Activated naive CD4-positive, alpha-beta T cell treated with anti-CD3 and anti-CD28 coated beads, Interleukin-2, amount 50 U/mL, for 72 hours (primary cell): ENCODE measurements at regions not wholly inside any gene's neighbourhood (a gene's known extent, or its start where the extent isn't known, plus 50 kb on each side); places are given as distances from the start of the nearest gene placed in this dataset.
"Not testable (repeated sequence)": the region's sequence is repeated elsewhere in the genome, so short reads cannot be mapped to it uniquely, and the experiment has no call there.

ENCODE experiments used
- ATAC-seq, 2 donors: fragments of 150-1000 bp; cut with Tn5 transposase; 2 replicates each; pipeline ENCODE4 v1.10.0; 2021; ENCODE audit warnings: mild to moderate bottlenecking in 2 of 2, moderate library complexity in 2 of 2
- DNase-seq, 2 donors: peaks; one replicate each; pipeline ENCODE4 v3.0.0; 2021 to 2022; ENCODE audit warnings: low spot score in 2 of 2
- H3K27ac Mint-ChIP-seq, 2 donors: one replicate each; pipeline ENCODE4 v1.8.0; 2022; ENCODE audit warnings: mild to moderate bottlenecking in 2 of 2, mixed read lengths in 2 of 2
- H3K36me3 Mint-ChIP-seq, 2 donors: one replicate each; pipeline ENCODE4 v1.8.0; 2022; ENCODE audit warnings: mixed read lengths in 2 of 2
- H3K9me3 Mint-ChIP-seq, 2 donors: one replicate each; pipeline ENCODE4 v1.8.0; 2022; ENCODE audit warnings: mixed read lengths in 2 of 2

DNA sequence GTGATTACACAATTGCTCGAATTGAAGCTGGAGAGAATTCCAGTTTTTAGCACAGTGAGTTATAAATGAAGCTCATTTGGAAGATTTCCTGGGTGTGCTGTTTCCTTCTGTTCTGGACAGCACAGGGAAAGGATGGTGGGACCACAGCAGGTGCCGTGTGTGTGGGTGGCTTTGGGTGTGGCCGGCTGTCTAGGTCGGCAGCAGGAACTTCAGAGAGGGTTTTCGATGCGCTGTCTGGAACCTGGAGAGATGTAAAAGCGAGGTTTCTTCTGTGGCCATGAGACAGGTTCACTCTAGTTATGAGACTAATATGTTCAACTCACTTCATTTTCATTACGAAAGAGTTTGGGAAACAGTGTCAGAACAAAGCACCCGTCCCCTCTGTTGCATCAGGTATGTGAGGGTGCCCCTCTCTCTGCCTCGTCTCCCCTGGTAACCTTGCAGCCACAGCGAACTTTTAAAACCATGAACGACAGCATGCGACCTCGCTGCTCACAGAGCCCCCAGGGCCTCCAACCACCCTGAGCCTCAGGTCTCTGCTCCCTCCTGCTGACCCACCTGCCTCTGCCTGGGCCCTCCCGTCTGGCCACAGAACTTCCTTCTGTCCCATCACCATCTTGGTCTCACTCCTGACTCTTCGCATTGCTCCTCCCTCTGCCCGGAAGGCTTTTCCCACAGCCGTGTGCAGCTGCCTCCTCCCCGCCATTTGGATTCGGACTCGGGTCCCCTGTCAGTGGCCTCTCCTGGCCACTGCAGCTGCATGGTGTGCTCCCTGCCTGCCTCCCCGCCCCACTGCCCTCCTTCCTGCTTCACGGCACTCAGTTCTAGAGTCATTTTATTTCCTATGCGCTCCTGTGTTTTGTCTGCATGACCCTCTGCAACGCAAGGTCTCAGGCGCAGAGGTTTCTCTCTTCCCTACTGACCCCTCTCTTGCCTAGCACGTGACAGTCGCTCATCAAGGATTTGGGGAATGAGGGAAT, 151.2 kb downstream of the NDUFA10 start:
- Mint-ChIP-seq H3K9me3 (no peaks in the 10 kb centered on the region), H3K36me3 (no peaks in the 10 kb centered on the region), H3K27ac (no peak overlapping the region)
- no peak for DNase-seq
- no peak for ATAC-seq

DNA sequence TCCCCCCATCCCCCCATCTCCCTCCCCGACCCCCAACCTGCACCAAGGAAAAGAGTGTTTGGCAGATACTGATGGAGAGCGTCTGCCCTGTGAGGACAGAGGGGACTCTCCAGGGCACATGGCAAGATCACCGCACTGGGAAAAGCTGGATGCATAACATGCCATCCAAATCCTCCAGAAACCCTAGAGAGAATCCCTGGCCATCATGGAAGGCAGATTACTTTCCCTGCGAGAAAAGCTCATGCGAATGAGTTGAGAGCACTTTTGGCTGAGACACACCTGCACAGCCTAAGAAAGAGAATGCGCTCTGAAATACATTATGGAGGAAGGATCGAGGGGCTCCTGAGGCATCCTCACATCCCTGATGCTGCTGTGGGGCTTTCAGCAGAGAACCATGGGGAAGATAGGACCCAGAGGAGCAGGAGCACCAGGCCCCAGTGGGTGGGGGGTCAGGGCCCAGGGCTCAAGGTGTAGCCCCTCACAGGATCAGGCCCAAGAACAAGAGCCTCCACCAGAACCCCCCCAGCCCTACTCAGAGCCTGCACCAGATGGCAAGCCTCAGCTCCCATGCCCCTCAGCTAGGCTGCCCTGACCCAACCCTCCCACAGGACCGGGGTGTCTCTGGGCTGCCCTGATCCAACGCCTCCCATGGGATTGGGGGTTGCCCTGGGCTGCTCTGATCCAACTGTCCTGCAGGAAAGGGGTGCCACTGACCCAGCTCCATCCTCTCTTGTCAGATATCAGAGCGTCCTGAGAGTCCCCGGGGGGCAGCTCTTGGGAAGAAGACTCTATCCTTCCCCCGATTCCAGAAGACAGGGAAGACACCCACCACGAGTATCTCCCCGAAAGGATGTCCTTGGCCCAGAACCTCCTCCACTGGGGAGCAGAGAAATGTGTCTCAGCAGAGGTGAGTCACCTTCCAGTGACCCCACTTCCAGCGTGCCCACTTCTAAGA, 153.4 kb downstream of the NDUFA10 start:
- no peak overlapping the region for H3K27ac Mint-ChIP-seq
- no peak for DNase-seq
- no peaks in the 10 kb centered on the region for H3K36me3 Mint-ChIP-seq
- no peaks in the 10 kb centered on the region for H3K9me3 Mint-ChIP-seq
- ATAC-seq: no peak

DNA sequence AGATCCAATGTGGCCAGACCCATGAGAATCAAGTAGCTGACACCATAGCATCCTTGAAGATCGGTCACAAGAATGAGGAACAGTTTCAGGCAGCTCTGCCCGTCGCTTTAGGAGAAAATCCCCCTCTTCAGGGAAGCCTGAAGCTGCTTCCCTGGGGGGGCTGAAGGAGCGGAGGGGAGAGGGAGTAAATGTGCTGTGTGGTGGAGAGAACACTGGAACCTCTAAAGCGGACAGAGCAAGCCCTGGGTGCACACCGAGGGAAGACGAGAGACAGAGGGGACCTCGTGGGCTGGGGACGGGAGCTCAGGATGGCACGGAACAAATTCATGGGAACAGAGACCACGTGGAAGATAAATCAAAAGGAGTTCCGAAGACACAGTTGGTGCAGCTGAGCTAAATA, 154.3 kb downstream of the NDUFA10 start:
- H3K36me3 Mint-ChIP-seq: no peaks in the 10 kb centered on the region
- H3K27ac Mint-ChIP-seq: no peak overlapping the region
- no peaks in the 10 kb centered on the region for H3K9me3 Mint-ChIP-seq
- no peak for ATAC-seq
- no peak for DNase-seq

DNA sequence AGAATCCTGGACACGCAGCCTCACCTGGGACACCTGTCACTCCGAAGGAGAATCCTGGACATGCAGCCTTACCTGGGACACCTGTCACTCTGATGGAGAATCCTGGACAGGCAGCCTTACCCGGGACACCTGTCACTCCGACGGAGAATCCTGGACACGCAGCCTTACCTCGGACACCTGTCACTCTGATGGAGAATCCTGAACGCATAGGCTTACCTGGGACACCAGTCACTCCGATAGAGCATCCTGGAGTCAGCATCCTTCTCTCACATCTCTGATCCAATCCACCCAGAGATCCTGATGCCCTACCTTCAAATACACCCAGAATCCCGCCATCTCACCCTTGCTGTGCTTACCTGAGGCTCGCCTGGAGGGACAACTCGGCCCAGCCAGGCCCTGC, 154.9 kb downstream of the NDUFA10 start:
- Mint-ChIP-seq H3K9me3 (no peaks in the 10 kb centered on the region), H3K36me3 (no peaks in the 10 kb centered on the region), H3K27ac (no peak overlapping the region)
- no peak for ATAC-seq
- no peak for DNase-seq

DNA sequence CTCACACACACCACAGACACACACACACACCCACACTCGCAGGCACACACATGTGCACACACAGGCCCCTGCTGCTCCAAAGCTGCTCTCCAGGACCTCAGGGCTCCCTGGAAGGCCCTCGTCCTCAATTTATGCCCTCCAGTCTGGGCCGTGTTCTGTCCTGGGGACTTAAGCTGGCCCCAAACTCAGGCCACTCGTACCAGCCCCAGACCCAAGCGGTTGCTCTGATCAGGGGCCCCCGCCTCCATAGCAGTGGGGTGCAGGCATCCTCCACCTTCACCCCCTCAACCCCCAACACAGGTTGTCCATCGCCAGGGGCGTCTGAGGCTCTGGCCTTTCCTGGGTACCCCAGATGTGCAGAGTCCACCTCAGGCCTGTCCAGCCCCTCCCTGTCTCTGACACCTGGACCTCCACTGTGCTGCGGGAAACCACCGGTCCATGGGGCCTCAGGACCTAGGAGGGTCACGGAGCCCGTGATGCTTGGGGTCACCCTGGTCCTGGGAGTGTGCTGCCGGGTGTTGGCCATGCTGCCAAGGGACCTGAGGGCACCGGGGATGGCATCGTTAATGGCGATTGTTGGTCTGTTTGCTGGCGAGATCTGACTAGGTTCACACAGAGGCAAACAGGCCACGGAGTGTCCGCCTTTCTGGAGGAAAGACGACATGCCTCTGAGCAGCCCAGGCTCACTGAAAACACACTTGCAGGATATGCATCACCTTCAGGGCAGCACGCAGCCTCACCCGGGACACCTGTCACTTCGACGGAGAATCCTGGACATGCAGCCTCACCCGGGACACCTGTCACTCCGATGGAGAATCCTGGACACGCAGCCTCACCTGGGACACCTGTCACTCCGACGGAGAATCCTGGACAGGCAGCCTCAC, 155.6 kb downstream of the NDUFA10 start:
- H3K9me3 Mint-ChIP-seq: no peaks in the 10 kb centered on the region
- ATAC-seq: no peak
- H3K27ac Mint-ChIP-seq: no peak overlapping the region

DNA sequence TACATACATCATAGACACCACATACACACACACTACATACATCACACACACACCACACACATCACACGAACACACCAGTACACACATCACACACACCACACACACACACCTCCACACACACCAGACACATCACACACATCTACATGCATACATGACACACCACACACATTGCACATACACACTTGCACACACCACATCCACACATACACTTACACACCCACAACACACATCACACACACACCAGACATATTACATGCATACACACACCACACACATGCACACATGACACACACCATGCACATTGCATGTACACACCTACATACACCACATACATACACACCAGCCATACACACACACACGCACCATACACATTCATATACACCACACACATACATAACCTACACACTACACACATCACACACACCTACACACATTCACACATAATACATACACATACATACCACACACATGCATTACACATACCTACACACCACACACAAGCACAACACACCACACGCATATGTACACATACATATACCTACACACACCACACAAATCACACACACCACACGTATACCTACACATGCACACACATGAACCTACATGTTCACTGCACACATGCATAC, 156.5 kb downstream of the NDUFA10 start:
- ATAC-seq: no peak
- Mint-ChIP-seq H3K27ac (no peak overlapping the region), H3K9me3 (no peaks in the 10 kb centered on the region), H3K36me3 (no peaks in the 10 kb centered on the region)
- DNase-seq: no peak

More for the DNA sequence above, 155.6 kb downstream of the NDUFA10 start:
- H3K36me3 Mint-ChIP-seq: no peaks in the 10 kb centered on the region
- DNase-seq: no peak

DNA sequence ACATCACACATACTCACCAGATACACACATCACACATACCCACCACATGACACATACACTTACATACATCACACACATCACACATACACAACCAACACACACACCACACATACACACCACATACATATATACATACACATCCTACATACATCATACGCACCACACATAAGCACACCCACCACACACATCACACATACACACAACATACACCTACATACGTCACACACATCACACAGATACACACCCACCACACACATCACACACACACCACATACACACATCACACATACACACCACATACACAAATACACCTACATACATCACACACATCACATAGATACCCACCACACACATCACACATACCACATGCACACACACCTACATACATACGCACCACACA, 158.4 kb downstream of the NDUFA10 start:
- H3K36me3 Mint-ChIP-seq: no peaks in the 10 kb centered on the region
- DNase-seq: no peak
- H3K27ac Mint-ChIP-seq: no peak overlapping the region
- ATAC-seq: no peak
- no peaks in the 10 kb centered on the region for H3K9me3 Mint-ChIP-seq

DNA sequence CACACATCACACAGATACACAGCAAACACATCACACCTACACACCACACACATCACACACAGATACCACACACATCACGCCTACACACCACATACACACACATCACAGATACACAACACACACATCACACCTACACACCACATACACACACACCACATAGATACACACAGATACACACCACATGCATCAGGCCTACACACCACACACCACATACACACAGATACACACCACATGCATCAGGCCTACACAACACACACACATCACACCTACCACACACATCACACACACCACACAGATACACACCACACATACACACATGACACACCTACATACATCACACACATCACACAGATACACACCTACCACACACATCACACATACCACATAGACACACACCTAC, 158.8 kb downstream of the NDUFA10 start:
- ATAC-seq (no peak), DNase-seq (no peak)
- no peaks in the 10 kb centered on the region for H3K36me3 Mint-ChIP-seq
- no peak overlapping the region for H3K27ac Mint-ChIP-seq
- no peaks in the 10 kb centered on the region for H3K9me3 Mint-ChIP-seq

DNA sequence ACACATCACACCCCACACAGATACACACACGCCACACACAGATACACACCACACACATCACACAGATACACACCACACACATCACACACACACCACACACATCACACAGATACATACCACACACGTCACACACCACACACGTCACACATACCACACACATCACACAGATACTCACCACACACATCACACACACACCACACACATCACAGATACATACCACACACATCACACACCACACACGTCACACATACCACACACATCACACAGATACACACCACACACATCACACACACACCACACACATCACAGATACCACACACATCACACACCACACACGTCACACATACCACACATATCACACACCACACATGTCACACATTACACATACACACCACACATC, 159.3 kb downstream of the NDUFA10 start:
- not testable (repeated sequence) for ATAC-seq, H3K27ac Mint-ChIP-seq, H3K36me3 Mint-ChIP-seq, DNase-seq, H3K9me3 Mint-ChIP-seq

DNA sequence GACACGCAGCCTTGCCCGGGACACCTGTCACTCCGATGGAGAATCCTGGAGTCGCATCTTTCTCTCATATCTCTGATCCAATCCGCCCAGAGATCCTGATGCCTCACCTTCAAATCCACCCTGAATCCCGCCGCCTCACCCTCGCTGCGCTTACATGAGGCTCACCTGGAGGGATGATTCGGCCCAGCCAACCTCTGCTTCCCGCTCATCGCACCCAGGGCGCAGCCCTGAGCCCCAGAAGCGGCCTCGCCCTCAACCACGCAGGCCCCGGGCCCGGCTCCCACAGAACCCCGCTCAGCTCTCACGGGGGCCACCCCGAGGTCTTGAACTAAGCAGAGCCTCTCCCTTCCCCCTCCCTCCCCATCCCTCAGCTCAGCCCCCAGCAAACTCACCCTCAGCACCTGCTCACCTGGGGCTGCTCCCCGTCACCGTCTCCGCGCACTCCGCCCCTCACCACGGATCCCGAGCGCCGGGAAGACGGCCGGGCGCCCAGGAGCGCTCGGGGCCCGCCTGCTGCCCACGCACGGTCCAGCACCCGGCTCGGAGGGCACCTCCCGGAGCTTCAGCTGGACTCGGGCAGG, 160.0 kb downstream of the NDUFA10 start:
- ATAC-seq (no peak), DNase-seq (no peak)
- Mint-ChIP-seq H3K36me3 (no peaks in the 10 kb centered on the region), H3K27ac (no peak overlapping the region), H3K9me3 (no peaks in the 10 kb centered on the region)

DNA sequence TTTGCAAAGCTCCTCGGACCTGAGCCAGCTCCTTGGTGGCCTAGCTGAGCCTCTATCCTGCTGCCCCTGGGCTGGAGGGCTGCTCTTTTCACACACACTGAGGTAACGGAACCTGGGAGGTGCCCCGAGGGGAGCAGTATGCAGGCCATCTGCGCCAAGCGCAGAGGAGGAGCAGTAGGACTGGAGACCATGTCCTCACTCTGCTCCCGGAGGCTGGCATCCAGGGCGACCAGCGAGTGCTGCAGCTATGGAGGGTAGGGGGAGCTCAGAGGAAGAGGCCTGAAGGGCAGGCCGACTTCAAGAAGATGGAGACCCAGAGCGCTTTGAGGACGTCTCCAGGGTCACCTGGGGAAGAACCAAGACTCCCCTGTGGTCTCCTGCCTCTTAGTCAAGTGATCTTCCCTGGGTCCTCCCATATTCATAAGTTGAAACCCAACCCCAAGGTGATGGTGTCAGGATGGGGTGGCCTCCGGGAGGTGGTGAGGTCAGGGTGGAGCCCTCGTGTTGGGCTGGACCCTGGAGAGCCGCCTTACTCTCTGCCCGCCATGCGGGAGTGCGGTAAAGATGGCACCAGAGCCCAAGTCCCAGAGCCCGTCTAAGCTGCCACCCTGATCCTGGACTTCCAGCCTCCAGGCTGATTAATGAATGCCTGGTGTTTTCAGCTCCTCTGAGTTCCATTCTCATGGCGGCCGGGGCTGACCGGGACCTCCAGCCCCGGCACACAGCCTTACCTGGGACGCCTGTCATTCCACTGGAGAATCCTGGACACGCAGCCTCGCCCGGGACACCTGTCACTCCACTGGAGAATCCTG, 160.7 kb downstream of the NDUFA10 start:
- no peak overlapping the region for H3K27ac Mint-ChIP-seq
- DNase-seq: no peak
- no peaks in the 10 kb centered on the region for H3K36me3 Mint-ChIP-seq

DNA sequence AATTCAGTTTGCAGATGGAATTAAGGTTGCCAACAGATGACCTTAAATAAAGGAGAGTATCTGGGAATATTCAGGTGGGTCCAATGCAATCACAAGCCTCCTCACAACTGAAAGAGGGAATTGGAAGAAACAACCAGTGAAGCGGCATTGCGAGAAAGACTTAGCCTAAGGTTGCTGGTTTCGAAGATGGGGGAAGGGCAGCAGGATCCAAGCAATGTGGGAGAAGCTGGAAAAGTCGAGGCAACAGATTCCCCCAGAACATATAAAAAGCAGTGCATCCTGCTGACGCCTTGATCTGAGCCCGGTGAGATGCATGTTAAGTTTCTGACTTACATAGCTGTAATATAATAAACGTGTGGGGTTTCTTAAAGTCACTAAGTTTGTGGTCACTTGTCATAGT, 162.5 kb downstream of the NDUFA10 start:
- Mint-ChIP-seq H3K9me3 (no peaks in the 10 kb centered on the region), H3K36me3 (no peaks in the 10 kb centered on the region), H3K27ac (no peak overlapping the region)
- no peak for DNase-seq
- no peak for ATAC-seq

More for the DNA sequence above, 160.7 kb downstream of the NDUFA10 start:
- no peaks in the 10 kb centered on the region for H3K9me3 Mint-ChIP-seq
- ATAC-seq: no peak

DNA sequence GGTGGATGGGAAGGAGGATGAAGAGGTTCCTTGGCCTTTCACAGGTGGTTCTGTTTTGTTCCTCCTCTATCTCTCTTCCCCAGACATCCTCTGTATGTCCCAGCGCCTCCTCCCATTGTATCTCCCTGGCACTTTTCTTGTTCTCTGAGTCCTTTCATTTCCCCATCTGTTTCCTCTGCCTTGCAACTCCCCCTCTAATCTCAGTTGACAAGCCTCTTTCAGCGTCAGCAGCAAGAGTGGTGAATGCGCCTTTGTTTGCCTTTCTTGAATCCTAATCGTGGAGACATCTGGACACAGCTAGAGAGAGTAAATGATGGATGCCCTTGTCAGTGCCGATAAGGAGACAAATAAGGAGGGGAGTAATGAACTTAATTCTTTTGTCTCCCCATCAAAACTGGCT, 167.0 kb downstream of the NDUFA10 start:
- Mint-ChIP-seq H3K36me3 (no peaks in the 10 kb centered on the region), H3K27ac (no peak overlapping the region), H3K9me3 (no peaks in the 10 kb centered on the region)
- ATAC-seq (no peak), DNase-seq (no peak)

DNA sequence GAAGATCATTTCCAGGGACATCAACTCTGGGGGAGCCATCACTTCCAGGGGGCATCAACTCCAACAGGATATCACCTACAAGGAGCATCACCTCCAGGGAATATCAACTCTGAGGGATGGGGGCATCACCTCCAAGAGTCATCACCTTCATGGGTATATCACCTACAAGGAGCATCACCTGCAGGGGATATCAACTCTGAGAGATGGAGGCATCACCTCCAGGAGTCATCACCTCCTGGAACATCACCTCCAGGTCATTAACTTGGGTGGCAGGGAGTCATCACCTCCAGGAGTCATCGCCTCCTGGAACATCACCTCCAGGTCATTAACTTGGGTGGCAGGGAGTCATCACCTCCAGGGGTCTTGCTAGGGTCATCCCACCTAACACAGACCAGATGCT, 167.6 kb downstream of the NDUFA10 start:
- H3K36me3 Mint-ChIP-seq: no peaks in the 10 kb centered on the region
- no peaks in the 10 kb centered on the region for H3K9me3 Mint-ChIP-seq
- H3K27ac Mint-ChIP-seq: no peak overlapping the region
- DNase-seq (no peak), ATAC-seq (no peak)

DNA sequence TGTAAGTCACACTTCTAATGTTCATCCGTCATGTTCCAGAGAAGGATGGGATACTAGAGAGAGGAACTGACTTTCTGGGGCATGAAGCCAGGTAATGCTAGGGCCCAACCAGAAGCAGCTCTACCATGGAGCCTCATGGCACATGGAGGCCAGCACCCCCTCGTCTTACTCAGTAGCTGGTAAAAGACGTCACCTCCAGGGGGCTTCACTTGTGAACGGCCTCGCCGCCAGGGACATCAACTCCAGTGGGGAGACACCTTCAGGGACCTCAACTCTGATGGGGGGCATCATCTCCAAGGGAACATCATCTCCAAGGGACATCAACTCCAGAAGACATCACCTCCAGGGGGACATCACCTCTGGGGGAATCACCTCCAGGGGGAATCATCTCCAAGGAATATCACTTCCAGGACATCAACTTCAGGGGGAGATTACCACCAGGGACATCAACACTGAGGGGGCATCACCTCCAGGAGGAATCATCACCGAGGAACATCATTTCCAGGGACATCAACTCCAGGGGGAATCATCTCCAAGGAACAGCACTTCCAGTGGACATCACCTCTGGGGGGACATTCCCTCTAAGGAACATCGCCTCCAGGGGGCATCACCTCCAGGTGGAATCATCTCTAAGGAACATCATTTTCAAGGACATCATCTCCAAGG, 168.4 kb downstream of the NDUFA10 start:
- Mint-ChIP-seq H3K36me3 (no peaks in the 10 kb centered on the region), H3K27ac (no peak overlapping the region), H3K9me3 (no peaks in the 10 kb centered on the region)
- DNase-seq: no peak
- no peak for ATAC-seq
